H9 (cell line): ENCODE measurements at regions not wholly inside any gene's neighbourhood (a gene's known extent, or its start where the extent isn't known, plus 50 kb on each side); places are given as distances from the start of the nearest gene placed in this dataset.

Source experiments
- DNase-seq: peaks from one replicate; pipeline ENCODE4 v3.0.0-alpha.2; 2017
- H2AFZ ChIP-seq: one replicate; pipeline ENCODE4 v1.6.1; 2013; ENCODE audit warnings: mild to moderate bottlenecking, low read length, control low read depth, moderate library complexity
- H2AK5ac ChIP-seq: 2 replicates; pipeline ENCODE4 v1.6.1; 2013; ENCODE audit warnings: low read length, control low read depth, mixed read lengths; ENCODE audit not compliant: insufficient read length
- H2BK120ac ChIP-seq: one replicate; pipeline ENCODE4 v1.6.1; 2013; ENCODE audit warnings: low read depth, mild to moderate bottlenecking, low read length, control low read depth, inconsistent platforms; ENCODE audit not compliant: poor library complexity, severe bottlenecking
- H2BK12ac ChIP-seq: 2 replicates; pipeline ENCODE4 v1.6.1; 2013; ENCODE audit warnings: low read length, control low read depth, mixed read lengths, low read depth; ENCODE audit not compliant: insufficient read length
- H2BK15ac ChIP-seq: 2 replicates; pipeline ENCODE4 v1.6.1; 2013; ENCODE audit warnings: low read depth, low read length, control low read depth
- H2BK20ac ChIP-seq: one replicate; pipeline ENCODE4 v1.6.1; 2013; ENCODE audit warnings: low read depth, mild to moderate bottlenecking, low read length, control low read depth, inconsistent platforms; ENCODE audit not compliant: poor library complexity, severe bottlenecking
- H2BK5ac ChIP-seq: 2 replicates; pipeline ENCODE4 v1.6.1; 2013; ENCODE audit warnings: low read length, control low read depth, mixed read lengths; ENCODE audit not compliant: insufficient read length
- H3K14ac ChIP-seq: 2 replicates; pipeline ENCODE4 v1.6.1; 2013; ENCODE audit warnings: low read length, control low read depth; ENCODE audit not compliant: insufficient read depth
- H3K18ac ChIP-seq: 2 replicates; pipeline ENCODE4 v1.6.1; 2013; ENCODE audit warnings: low read depth, mild to moderate bottlenecking, mixed read lengths, low read length, control low read depth; ENCODE audit not compliant: insufficient read length
- H3K23ac ChIP-seq: 2 replicates; pipeline ENCODE4 v1.6.1; 2013; ENCODE audit warnings: low read length, control low read depth, mixed read lengths, low read depth; ENCODE audit not compliant: insufficient read length
- H3K23me2 ChIP-seq: 2 replicates; pipeline ENCODE4 v1.6.1; 2013; ENCODE audit warnings: low read depth, mild to moderate bottlenecking, mixed read lengths, low read length, control low read depth; ENCODE audit not compliant: insufficient read length, poor library complexity, severe bottlenecking
- H3K27ac ChIP-seq: 2 replicates; pipeline ENCODE4 v1.5.1; 2013; ENCODE audit warnings: low read length, control low read depth, mixed read lengths, low read depth; ENCODE audit not compliant: insufficient read length
- H3K27me3 ChIP-seq: 2 replicates; pipeline ENCODE4 v1.6.1; 2013; ENCODE audit warnings: low read length, control low read depth, inconsistent platforms; ENCODE audit not compliant: insufficient read depth
- H3K4ac ChIP-seq: 2 replicates; pipeline ENCODE4 v1.6.1; 2013; ENCODE audit warnings: low read depth, mild to moderate bottlenecking, control low read depth, inconsistent platforms, low read length, moderate library complexity
- H3K4me1 ChIP-seq: 2 replicates; pipeline ENCODE4 v1.6.1; 2013; ENCODE audit warnings: low read length, control low read depth, inconsistent platforms; ENCODE audit not compliant: insufficient read depth
- H3K4me2 ChIP-seq: 2 replicates; pipeline ENCODE4 v1.6.1; 2013; ENCODE audit warnings: low read length, control low read depth, mixed read lengths; ENCODE audit not compliant: insufficient read length, insufficient read depth
- H3K56ac ChIP-seq: 2 replicates; pipeline ENCODE4 v1.6.1; 2013; ENCODE audit warnings: low read depth, mild to moderate bottlenecking, mixed read lengths, low read length, control low read depth; ENCODE audit not compliant: insufficient read length
- H3K79me1 ChIP-seq: 2 replicates; pipeline ENCODE4 v1.6.1; 2013; ENCODE audit warnings: low read depth, mild to moderate bottlenecking, moderate library complexity, low read length, control low read depth, inconsistent platforms; ENCODE audit not compliant: insufficient read depth, poor library complexity, severe bottlenecking
- H3K79me2 ChIP-seq: 2 replicates; pipeline ENCODE4 v1.6.1; 2013; ENCODE audit warnings: low read length, control low read depth, inconsistent platforms; ENCODE audit not compliant: insufficient read depth
- H3K9ac ChIP-seq: 2 replicates; pipeline ENCODE4 v1.6.1; 2013; ENCODE audit warnings: low read length, control low read depth, mixed read lengths; ENCODE audit not compliant: insufficient read length; ENCODE audit errors: extremely low read depth
- H3K9me3 ChIP-seq: one replicate; pipeline ENCODE4 v1.6.1; 2013; ENCODE audit warnings: low read depth, low read length, inconsistent platforms; ENCODE audit not compliant: control insufficient read depth
- H3T11ph ChIP-seq: one replicate; pipeline ENCODE4 v1.6.1; 2013; ENCODE audit warnings: mild to moderate bottlenecking, low read length, control low read depth, inconsistent platforms
- H4K20me1 ChIP-seq: one replicate; pipeline ENCODE4 v1.6.1; 2013; ENCODE audit not compliant: control insufficient read depth, insufficient read length, insufficient read depth
- H4K5ac ChIP-seq: 2 replicates; pipeline ENCODE4 v1.6.1; 2013; ENCODE audit warnings: low read depth, mild to moderate bottlenecking, mixed read lengths, low read length, control low read depth; ENCODE audit not compliant: insufficient read length
- H4K8ac ChIP-seq: replicated peaks from 2 replicates; pipeline ENCODE4 v1.6.1; 2013; ENCODE audit warnings: low read length, control low read depth, mixed read lengths, low read depth; ENCODE audit not compliant: insufficient read length
- H4K91ac ChIP-seq: 2 replicates; pipeline ENCODE4 v1.6.1; 2013; ENCODE audit warnings: low read depth, mild to moderate bottlenecking, moderate library complexity, mixed read lengths, low read length, control low read depth; ENCODE audit not compliant: insufficient read length
- H3K27ac Mint-ChIP-seq, 3 experiments: 2 replicates in 2 of 3; 3 replicates in 1 of 3; pipeline ENCODE4 v1.8.0; 2020 to 2021; ENCODE audit warnings: mixed read lengths in 3 of 3, mild to moderate bottlenecking in 1 of 3, moderate library complexity in 1 of 3
- H3K27me3 Mint-ChIP-seq: 2 replicates; pipeline ENCODE4 v1.8.0; 2021; ENCODE audit warnings: low read depth, mild to moderate bottlenecking, moderate library complexity, mixed read lengths
- H3K36me3 Mint-ChIP-seq, 3 experiments: 2 replicates in 2 of 3; 3 replicates in 1 of 3; pipeline ENCODE4 v1.8.0; 2020 to 2021; ENCODE audit warnings: low read depth in 3 of 3, mixed read lengths in 3 of 3; ENCODE audit not compliant: insufficient read depth in 1 of 3
- H3K4me1 Mint-ChIP-seq, 2 experiments: 2 replicates each; pipeline ENCODE4 v1.8.0; 2020; ENCODE audit warnings: mixed read lengths in 2 of 2
- H3K4me3 Mint-ChIP-seq, 2 experiments: 2 replicates in 1 of 2; 3 replicates in 1 of 2; pipeline ENCODE4 v1.8.0; 2020 to 2021; ENCODE audit warnings: mild to moderate bottlenecking in 2 of 2, mixed read lengths in 2 of 2, moderate library complexity in 1 of 2
- H3K9me3 Mint-ChIP-seq, 2 experiments: 2 replicates in 1 of 2; 3 replicates in 1 of 2; pipeline ENCODE4 v1.8.0; 2020; ENCODE audit warnings: mild to moderate bottlenecking in 2 of 2, mixed read lengths in 2 of 2, moderate library complexity in 1 of 2
- WGBS: extraction: QIAGEN DNeasy Blood & Tissue Kit; methylation state at CpG from one replicate; pipeline ENCODE4 v1.1.7; 2013; ENCODE audit warnings: missing lambda C conversion rate, low lambda C conversion rate, mixed read lengths; ENCODE audit not compliant: insufficient read length; ENCODE audit errors: extremely low coverage; 5-methylcytosine and 5-hydroxymethylcytosine counted together
- TF ChIP-seq, protein P1 (sequence below): fragments of 200-600 bp; sonication (generic); conservative IDR thresholded peaks from 3 replicates; pipeline ENCODE4 v1.8.0; 2021; ENCODE audit warnings: antibody characterized with exemption, mild to moderate bottlenecking

DNA sequence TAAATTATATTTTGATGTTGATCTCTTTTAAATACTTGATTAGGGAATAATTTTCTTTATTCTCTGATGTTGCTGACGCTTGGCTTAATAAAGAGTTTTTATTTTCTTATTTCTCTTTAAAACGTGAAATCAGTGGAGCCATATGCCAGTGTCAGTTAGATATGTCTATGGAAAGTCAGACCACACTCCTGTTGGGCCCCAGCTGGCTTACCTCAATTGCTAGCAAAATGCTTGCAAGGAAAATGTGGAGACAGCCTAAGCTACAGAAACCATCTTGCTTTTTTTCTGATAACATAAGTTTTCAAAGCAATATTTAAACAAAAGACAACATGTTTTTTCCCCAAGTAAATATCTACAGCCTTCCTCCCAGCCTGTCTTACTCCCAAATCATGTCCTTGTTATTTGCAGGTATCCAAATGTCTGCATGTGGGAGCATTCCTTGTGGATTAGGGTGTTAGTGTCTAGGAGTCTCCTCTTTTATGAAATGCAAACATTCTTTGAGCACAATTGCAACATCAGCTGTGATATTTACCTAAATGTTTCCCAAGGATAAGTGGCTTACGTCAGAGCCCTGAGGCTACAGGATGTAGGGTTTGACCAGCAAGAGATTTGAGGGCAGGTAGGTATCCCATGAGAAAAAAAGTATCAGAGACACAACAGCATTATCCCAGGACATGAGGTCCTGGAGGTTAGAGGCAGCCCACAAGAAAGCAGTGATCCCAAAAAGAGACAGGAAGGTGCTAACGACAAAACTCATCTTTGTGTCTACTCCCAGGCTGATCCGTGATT is 117.2 kb upstream of the KCNJ15 start:
- Histone ChIP-seq H3K27ac (no peak overlapping the region), H2AK5ac (no peak overlapping the region), H3K23ac (no peak overlapping the region), H3K4ac (no peak overlapping the region), H3K79me2 (no peaks in the 10 kb centered on the region), H2AFZ (no peak overlapping the region), H3K4me1 (no peaks in the 10 kb centered on the region), H2BK5ac (no peak overlapping the region), H3K23me2 (no peaks in the 10 kb centered on the region), H3K4me2 (no peak overlapping the region), H3T11ph (no peak overlapping the region), H3K9ac (no peak overlapping the region), H4K91ac (no peak overlapping the region), H4K20me1 (no peaks in the 10 kb centered on the region), H2BK15ac (no peak overlapping the region), H2BK20ac (no peak overlapping the region), H2BK12ac (no peak overlapping the region), H3K14ac (no peak overlapping the region), H2BK120ac (no peak overlapping the region), H3K56ac (no peak overlapping the region), H3K18ac (no peak overlapping the region), H4K8ac (no peak overlapping the region), H3K27me3 (no peaks in the 10 kb centered on the region), H4K5ac (no peak overlapping the region), H3K9me3 (no peaks in the 10 kb centered on the region), H3K79me1 (no peaks in the 10 kb centered on the region)
- peaks cover 0 to 4% of the 10 kb centered on the region in 2 experiments; a peak in 3 of 4 replicates for H3K4me1 Mint-ChIP-seq
- peaks cover 1% of the 10 kb centered on the region for H3K27me3 Mint-ChIP-seq
- H3K36me3 Mint-ChIP-seq: peaks cover 0 to 3% (median 0%) of the 10 kb centered on the region in 3 experiments; a peak in 1 of 7 replicates
- peaks cover 3 to 4% of the 10 kb centered on the region in 2 experiments; a peak in 3 of 5 replicates for H3K9me3 Mint-ChIP-seq
- H3K27ac Mint-ChIP-seq: no peak overlapping the region; a peak in 1 of 7 replicates
- DNase-seq: no peak
- no CpG with 5 or more reads among the region's 5 CpGs for WGBS
- TF ChIP-seq, protein P1, sequence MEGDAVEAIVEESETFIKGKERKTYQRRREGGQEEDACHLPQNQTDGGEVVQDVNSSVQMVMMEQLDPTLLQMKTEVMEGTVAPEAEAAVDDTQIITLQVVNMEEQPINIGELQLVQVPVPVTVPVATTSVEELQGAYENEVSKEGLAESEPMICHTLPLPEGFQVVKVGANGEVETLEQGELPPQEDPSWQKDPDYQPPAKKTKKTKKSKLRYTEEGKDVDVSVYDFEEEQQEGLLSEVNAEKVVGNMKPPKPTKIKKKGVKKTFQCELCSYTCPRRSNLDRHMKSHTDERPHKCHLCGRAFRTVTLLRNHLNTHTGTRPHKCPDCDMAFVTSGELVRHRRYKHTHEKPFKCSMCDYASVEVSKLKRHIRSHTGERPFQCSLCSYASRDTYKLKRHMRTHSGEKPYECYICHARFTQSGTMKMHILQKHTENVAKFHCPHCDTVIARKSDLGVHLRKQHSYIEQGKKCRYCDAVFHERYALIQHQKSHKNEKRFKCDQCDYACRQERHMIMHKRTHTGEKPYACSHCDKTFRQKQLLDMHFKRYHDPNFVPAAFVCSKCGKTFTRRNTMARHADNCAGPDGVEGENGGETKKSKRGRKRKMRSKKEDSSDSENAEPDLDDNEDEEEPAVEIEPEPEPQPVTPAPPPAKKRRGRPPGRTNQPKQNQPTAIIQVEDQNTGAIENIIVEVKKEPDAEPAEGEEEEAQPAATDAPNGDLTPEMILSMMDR: no peak
- no peak overlapping the region for H3K4me3 Mint-ChIP-seq
